H9 (cell line): ENCODE measurements at regions not wholly inside any gene's neighbourhood (a gene's known extent, or its start where the extent isn't known, plus 50 kb on each side); places are given as distances from the start of the nearest gene placed in this dataset.

Experiments used
- DNase-seq: peaks from one replicate; pipeline ENCODE4 v3.0.0-alpha.2; 2017
- H2AFZ ChIP-seq: one replicate; pipeline ENCODE4 v1.6.1; 2013; ENCODE audit warnings: mild to moderate bottlenecking, low read length, control low read depth, moderate library complexity
- H2AK5ac ChIP-seq: 2 replicates; pipeline ENCODE4 v1.6.1; 2013; ENCODE audit warnings: low read length, control low read depth, mixed read lengths; ENCODE audit not compliant: insufficient read length
- H2BK120ac ChIP-seq: one replicate; pipeline ENCODE4 v1.6.1; 2013; ENCODE audit warnings: low read depth, mild to moderate bottlenecking, low read length, control low read depth, inconsistent platforms; ENCODE audit not compliant: poor library complexity, severe bottlenecking
- H2BK12ac ChIP-seq: 2 replicates; pipeline ENCODE4 v1.6.1; 2013; ENCODE audit warnings: low read length, control low read depth, mixed read lengths, low read depth; ENCODE audit not compliant: insufficient read length
- H2BK15ac ChIP-seq: 2 replicates; pipeline ENCODE4 v1.6.1; 2013; ENCODE audit warnings: low read depth, low read length, control low read depth
- H2BK20ac ChIP-seq: one replicate; pipeline ENCODE4 v1.6.1; 2013; ENCODE audit warnings: low read depth, mild to moderate bottlenecking, low read length, control low read depth, inconsistent platforms; ENCODE audit not compliant: poor library complexity, severe bottlenecking
- H2BK5ac ChIP-seq: 2 replicates; pipeline ENCODE4 v1.6.1; 2013; ENCODE audit warnings: low read length, control low read depth, mixed read lengths; ENCODE audit not compliant: insufficient read length
- H3K14ac ChIP-seq: 2 replicates; pipeline ENCODE4 v1.6.1; 2013; ENCODE audit warnings: low read length, control low read depth; ENCODE audit not compliant: insufficient read depth
- H3K18ac ChIP-seq: 2 replicates; pipeline ENCODE4 v1.6.1; 2013; ENCODE audit warnings: low read depth, mild to moderate bottlenecking, mixed read lengths, low read length, control low read depth; ENCODE audit not compliant: insufficient read length
- H3K23ac ChIP-seq: 2 replicates; pipeline ENCODE4 v1.6.1; 2013; ENCODE audit warnings: low read length, control low read depth, mixed read lengths, low read depth; ENCODE audit not compliant: insufficient read length
- H3K23me2 ChIP-seq: 2 replicates; pipeline ENCODE4 v1.6.1; 2013; ENCODE audit warnings: low read depth, mild to moderate bottlenecking, mixed read lengths, low read length, control low read depth; ENCODE audit not compliant: insufficient read length, poor library complexity, severe bottlenecking
- H3K27ac ChIP-seq: 2 replicates; pipeline ENCODE4 v1.5.1; 2013; ENCODE audit warnings: low read length, control low read depth, mixed read lengths, low read depth; ENCODE audit not compliant: insufficient read length
- H3K27me3 ChIP-seq: 2 replicates; pipeline ENCODE4 v1.6.1; 2013; ENCODE audit warnings: low read length, control low read depth, inconsistent platforms; ENCODE audit not compliant: insufficient read depth
- H3K4ac ChIP-seq: 2 replicates; pipeline ENCODE4 v1.6.1; 2013; ENCODE audit warnings: low read depth, mild to moderate bottlenecking, control low read depth, inconsistent platforms, low read length, moderate library complexity
- H3K4me1 ChIP-seq: 2 replicates; pipeline ENCODE4 v1.6.1; 2013; ENCODE audit warnings: low read length, control low read depth, inconsistent platforms; ENCODE audit not compliant: insufficient read depth
- H3K4me2 ChIP-seq: 2 replicates; pipeline ENCODE4 v1.6.1; 2013; ENCODE audit warnings: low read length, control low read depth, mixed read lengths; ENCODE audit not compliant: insufficient read length, insufficient read depth
- H3K56ac ChIP-seq: 2 replicates; pipeline ENCODE4 v1.6.1; 2013; ENCODE audit warnings: low read depth, mild to moderate bottlenecking, mixed read lengths, low read length, control low read depth; ENCODE audit not compliant: insufficient read length
- H3K79me1 ChIP-seq: 2 replicates; pipeline ENCODE4 v1.6.1; 2013; ENCODE audit warnings: low read depth, mild to moderate bottlenecking, moderate library complexity, low read length, control low read depth, inconsistent platforms; ENCODE audit not compliant: insufficient read depth, poor library complexity, severe bottlenecking
- H3K79me2 ChIP-seq: 2 replicates; pipeline ENCODE4 v1.6.1; 2013; ENCODE audit warnings: low read length, control low read depth, inconsistent platforms; ENCODE audit not compliant: insufficient read depth
- H3K9ac ChIP-seq: 2 replicates; pipeline ENCODE4 v1.6.1; 2013; ENCODE audit warnings: low read length, control low read depth, mixed read lengths; ENCODE audit not compliant: insufficient read length; ENCODE audit errors: extremely low read depth
- H3K9me3 ChIP-seq: one replicate; pipeline ENCODE4 v1.6.1; 2013; ENCODE audit warnings: low read depth, low read length, inconsistent platforms; ENCODE audit not compliant: control insufficient read depth
- H3T11ph ChIP-seq: one replicate; pipeline ENCODE4 v1.6.1; 2013; ENCODE audit warnings: mild to moderate bottlenecking, low read length, control low read depth, inconsistent platforms
- H4K20me1 ChIP-seq: one replicate; pipeline ENCODE4 v1.6.1; 2013; ENCODE audit not compliant: control insufficient read depth, insufficient read length, insufficient read depth
- H4K5ac ChIP-seq: 2 replicates; pipeline ENCODE4 v1.6.1; 2013; ENCODE audit warnings: low read depth, mild to moderate bottlenecking, mixed read lengths, low read length, control low read depth; ENCODE audit not compliant: insufficient read length
- H4K8ac ChIP-seq: replicated peaks from 2 replicates; pipeline ENCODE4 v1.6.1; 2013; ENCODE audit warnings: low read length, control low read depth, mixed read lengths, low read depth; ENCODE audit not compliant: insufficient read length
- H4K91ac ChIP-seq: 2 replicates; pipeline ENCODE4 v1.6.1; 2013; ENCODE audit warnings: low read depth, mild to moderate bottlenecking, moderate library complexity, mixed read lengths, low read length, control low read depth; ENCODE audit not compliant: insufficient read length
- H3K27ac Mint-ChIP-seq, 3 experiments: 2 replicates in 2 of 3; 3 replicates in 1 of 3; pipeline ENCODE4 v1.8.0; 2020 to 2021; ENCODE audit warnings: mixed read lengths in 3 of 3, mild to moderate bottlenecking in 1 of 3, moderate library complexity in 1 of 3
- H3K27me3 Mint-ChIP-seq: 2 replicates; pipeline ENCODE4 v1.8.0; 2021; ENCODE audit warnings: low read depth, mild to moderate bottlenecking, moderate library complexity, mixed read lengths
- H3K36me3 Mint-ChIP-seq, 3 experiments: 2 replicates in 2 of 3; 3 replicates in 1 of 3; pipeline ENCODE4 v1.8.0; 2020 to 2021; ENCODE audit warnings: low read depth in 3 of 3, mixed read lengths in 3 of 3; ENCODE audit not compliant: insufficient read depth in 1 of 3
- H3K4me1 Mint-ChIP-seq, 2 experiments: 2 replicates each; pipeline ENCODE4 v1.8.0; 2020; ENCODE audit warnings: mixed read lengths in 2 of 2
- H3K4me3 Mint-ChIP-seq, 2 experiments: 2 replicates in 1 of 2; 3 replicates in 1 of 2; pipeline ENCODE4 v1.8.0; 2020 to 2021; ENCODE audit warnings: mild to moderate bottlenecking in 2 of 2, mixed read lengths in 2 of 2, moderate library complexity in 1 of 2
- H3K9me3 Mint-ChIP-seq, 2 experiments: 2 replicates in 1 of 2; 3 replicates in 1 of 2; pipeline ENCODE4 v1.8.0; 2020; ENCODE audit warnings: mild to moderate bottlenecking in 2 of 2, mixed read lengths in 2 of 2, moderate library complexity in 1 of 2
- WGBS: extraction: QIAGEN DNeasy Blood & Tissue Kit; methylation state at CpG from one replicate; pipeline ENCODE4 v1.1.7; 2013; ENCODE audit warnings: missing lambda C conversion rate, low lambda C conversion rate, mixed read lengths; ENCODE audit not compliant: insufficient read length; ENCODE audit errors: extremely low coverage; 5-methylcytosine and 5-hydroxymethylcytosine counted together
- TF ChIP-seq, protein P1 (sequence below): fragments of 200-600 bp; sonication (generic); conservative IDR thresholded peaks from 3 replicates; pipeline ENCODE4 v1.8.0; 2021; ENCODE audit warnings: antibody characterized with exemption, mild to moderate bottlenecking

DNA sequence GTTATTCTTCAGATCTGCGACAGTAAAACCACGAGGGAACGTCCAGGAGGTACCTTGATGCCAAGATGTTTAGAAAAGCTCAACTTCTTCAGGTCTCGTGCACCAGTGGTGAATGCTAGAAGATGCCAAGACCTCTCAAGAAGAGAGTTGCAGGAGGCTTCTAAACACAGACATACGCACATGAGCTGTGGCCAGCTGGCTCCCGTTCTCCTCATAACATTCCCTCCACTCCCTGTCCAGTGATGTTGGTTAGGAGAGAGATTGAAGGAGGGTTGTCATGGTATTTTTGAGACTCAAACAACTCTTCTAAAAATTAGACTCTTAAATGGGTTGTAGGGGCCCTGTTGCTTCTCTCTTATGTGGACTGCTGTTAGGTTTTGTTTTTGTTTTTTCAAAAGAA lies 184.3 kb downstream of the QDPR start:
- Mint-ChIP-seq H3K27me3 (peaks cover 2% of the 10 kb centered on the region; the same call in 1 of the 2 replicates), H3K4me1 (peaks cover 8 to 12% of the 10 kb centered on the region in 2 experiments), H3K4me3 (no peak overlapping the region), H3K36me3 (no peaks in the 10 kb centered on the region; a peak in 1 of 7 replicates), H3K9me3 (no peaks in the 10 kb centered on the region), H3K27ac (no peak overlapping the region)
- Histone ChIP-seq H4K20me1 (no peaks in the 10 kb centered on the region), H4K91ac (no peak overlapping the region), H3K4ac (no peak overlapping the region), H2BK5ac (no peak overlapping the region), H3K23ac (no peak overlapping the region), H2BK15ac (no peak overlapping the region), H3K4me2 (no peak overlapping the region), H3K79me2 (no peaks in the 10 kb centered on the region), H3K14ac (no peak overlapping the region), H2AK5ac (no peak overlapping the region), H3K79me1 (no peaks in the 10 kb centered on the region), H4K5ac (no peak overlapping the region), H3K27ac (no peak overlapping the region), H3K23me2 (no peaks in the 10 kb centered on the region), H3K56ac (no peak overlapping the region), H2AFZ (no peak overlapping the region), H3K18ac (no peak overlapping the region), H3K9ac (no peak overlapping the region), H3K4me1 (no peaks in the 10 kb centered on the region; the same call in 1 of the 2 replicates), H2BK20ac (no peak overlapping the region), H3K27me3 (no peaks in the 10 kb centered on the region), H4K8ac (no peak overlapping the region), H2BK12ac (no peak overlapping the region), H3K9me3 (no peaks in the 10 kb centered on the region), H3T11ph (no peak overlapping the region), H2BK120ac (no peak overlapping the region)
- TF ChIP-seq, protein P1, sequence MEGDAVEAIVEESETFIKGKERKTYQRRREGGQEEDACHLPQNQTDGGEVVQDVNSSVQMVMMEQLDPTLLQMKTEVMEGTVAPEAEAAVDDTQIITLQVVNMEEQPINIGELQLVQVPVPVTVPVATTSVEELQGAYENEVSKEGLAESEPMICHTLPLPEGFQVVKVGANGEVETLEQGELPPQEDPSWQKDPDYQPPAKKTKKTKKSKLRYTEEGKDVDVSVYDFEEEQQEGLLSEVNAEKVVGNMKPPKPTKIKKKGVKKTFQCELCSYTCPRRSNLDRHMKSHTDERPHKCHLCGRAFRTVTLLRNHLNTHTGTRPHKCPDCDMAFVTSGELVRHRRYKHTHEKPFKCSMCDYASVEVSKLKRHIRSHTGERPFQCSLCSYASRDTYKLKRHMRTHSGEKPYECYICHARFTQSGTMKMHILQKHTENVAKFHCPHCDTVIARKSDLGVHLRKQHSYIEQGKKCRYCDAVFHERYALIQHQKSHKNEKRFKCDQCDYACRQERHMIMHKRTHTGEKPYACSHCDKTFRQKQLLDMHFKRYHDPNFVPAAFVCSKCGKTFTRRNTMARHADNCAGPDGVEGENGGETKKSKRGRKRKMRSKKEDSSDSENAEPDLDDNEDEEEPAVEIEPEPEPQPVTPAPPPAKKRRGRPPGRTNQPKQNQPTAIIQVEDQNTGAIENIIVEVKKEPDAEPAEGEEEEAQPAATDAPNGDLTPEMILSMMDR = no peak
- DNase-seq = no peak
- no CpG with 5 or more reads among the region's 6 CpGs for WGBS
